Activated CD8-positive, alpha-beta memory T cell treated with anti-CD3 and anti-CD28 coated beads, Interleukin-2, amount 50 U/mL, for 24 hours (primary cell): ENCODE measurements at regions not wholly inside any gene's neighbourhood (a gene's known extent, or its start where the extent isn't known, plus 50 kb on each side); places are given as distances from the start of the nearest gene placed in this dataset.
"Not testable (repeated sequence)": the region's sequence is repeated elsewhere in the genome, so short reads cannot be mapped to it uniquely, and the experiment has no call there.

Experiments
- DNase-seq: peaks from one replicate; pipeline ENCODE4 v3.0.0-alpha.2; 2020; ENCODE audit errors: extremely low read depth

GRCh38 chr3:72032441-72033135, 247.6 kb upstream of the PROK2 start:
- no peak for DNase-seq

DNA sequence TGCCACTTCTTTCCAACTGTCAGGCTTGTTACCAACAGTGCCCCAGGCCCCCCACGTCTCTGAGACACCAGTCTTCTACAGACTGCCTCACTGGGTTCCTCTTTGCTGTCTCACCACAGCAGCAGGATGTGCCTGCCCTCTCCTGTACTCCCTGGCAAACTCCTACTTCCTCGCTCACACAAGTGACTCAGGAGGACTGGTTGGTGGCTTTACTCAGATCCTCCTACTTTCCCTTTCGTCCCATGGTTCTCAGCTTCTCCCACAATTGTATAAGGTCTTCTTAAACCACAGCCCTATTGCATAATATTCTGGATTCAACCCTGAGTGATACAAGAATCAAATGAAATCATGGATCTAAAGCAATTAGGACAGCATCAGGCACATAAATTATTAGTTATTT, 246.6 kb upstream of the PROK2 start:
- no peak for DNase-seq

DNA sequence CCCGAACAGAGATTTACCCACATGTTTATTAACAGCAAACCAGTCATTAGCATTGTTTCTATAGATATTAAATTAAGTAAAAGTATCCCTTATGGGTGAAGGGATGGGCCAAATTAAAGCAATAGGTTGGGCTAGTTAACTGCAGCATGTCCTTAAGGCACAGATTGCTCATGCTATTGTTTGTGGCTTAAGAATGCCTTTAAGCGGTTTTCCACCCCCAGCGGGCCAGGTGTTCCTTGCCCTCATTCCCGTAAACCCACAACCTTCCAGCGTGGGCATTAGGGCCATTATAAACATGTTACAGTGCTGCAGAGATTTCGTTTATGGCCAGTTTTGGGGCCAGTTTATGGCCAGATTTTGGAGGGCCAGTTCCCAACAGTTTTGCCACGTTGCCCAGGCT, 245.3 kb upstream of the PROK2 start:
- not testable (repeated sequence) for DNase-seq

GRCh38 chr3:72028726-72029125, 243.8 kb upstream of the PROK2 start:
- not testable (repeated sequence) for DNase-seq

GRCh38 chr3:72028307-72028706, 243.4 kb upstream of the PROK2 start:
- not testable (repeated sequence) for DNase-seq

- not testable (repeated sequence) for DNase-seq
These were observed 242.8 kb upstream of the PROK2 start for GRCh38 chr3:72027728-72028127.

GRCh38 chr3:72022027-72022426, 237.1 kb upstream of the PROK2 start:
- no peak for DNase-seq

- no peak for DNase-seq
These were observed 236.6 kb upstream of the PROK2 start for GRCh38 chr3:72021531-72021930.

DNA sequence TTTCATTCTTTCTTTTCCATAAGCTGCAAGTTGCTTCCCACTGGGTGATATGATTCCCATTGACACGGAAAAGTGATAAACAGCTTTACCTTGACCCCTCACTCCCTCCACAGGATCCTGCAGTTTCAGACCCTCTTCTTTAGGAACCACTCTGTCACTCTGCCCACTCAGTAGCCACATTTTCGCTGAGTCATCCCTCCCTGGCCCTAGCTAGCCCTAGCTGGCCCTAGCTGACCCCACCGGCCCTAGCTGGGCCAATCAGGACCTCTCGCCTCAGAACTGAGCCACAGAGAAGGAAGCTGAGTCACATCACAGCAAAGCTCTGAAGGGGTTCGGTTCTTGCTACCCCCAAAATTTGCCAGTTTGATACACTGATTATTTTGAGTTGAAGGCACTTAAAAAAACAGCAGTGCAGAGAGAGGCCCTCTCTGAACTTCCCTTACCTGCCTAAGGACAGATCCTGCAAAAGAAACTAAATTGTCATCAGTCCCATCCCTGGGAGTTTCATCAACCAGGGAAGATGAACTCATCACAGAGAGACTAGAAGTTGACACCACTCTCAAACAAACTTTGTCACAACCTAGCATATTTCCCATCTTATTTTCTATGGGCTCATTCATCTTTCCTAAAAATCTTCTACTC, 233.5 kb upstream of the PROK2 start:
- no peak for DNase-seq

DNA sequence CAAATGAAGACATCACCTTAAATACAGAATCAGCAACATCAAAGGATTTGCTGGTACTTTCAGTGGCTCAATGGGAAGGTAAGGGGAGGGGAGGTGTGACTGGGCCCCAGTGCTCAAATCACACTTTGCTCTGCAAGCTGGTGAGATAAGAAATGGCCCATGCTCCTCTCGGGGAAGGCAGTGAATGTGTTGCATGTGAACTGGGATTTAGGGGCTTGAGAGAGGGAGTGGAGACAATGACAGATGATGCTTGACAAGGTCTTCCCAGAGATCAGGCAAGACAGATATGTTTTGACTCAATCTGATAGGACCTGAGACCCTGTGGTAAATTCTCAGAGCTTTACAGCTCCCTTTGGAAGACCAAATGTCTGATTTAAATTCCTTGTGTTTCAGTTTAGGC, 233.0 kb upstream of the PROK2 start:
- no peak for DNase-seq

DNA sequence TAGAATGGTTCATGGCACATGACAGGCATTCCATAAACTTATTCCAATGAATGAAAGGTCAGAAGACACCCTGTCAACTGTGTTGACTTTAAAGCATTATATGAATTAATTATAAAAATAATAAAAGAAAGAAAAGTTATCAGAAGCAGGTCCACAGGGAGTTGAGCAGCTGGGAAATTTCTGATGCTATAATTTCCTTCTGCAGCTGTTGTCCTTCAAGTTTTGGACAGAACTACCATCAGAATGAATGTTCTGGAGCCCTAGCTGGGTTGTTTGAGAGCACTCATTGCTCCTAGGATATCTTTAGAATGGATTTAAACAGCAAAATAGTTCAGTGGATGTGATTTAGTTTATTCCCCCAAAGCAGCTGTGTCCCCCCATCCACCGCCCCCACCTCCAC, 232.4 kb upstream of the PROK2 start:
- DNase-seq: no peak

DNA sequence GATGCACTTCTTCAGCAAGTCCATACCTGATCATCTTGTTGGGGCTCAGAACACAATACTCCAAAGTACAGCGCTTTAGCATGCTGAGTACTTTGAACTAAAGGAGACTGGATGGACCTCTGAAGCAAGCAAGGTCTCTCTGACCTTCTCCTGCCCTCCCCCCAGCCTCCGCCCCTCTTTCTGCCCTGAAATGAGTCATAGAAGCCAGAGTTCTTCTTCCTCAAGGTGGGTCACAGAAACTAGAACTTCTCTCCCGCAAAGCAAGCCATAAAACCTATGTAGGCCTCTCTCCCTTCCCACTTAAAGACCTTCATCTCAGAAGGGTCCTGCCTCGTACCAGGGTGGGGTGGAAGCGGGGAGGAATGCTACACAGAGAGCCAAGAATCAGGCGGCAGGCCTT, 230.5 kb upstream of the PROK2 start:
- DNase-seq: no peak

DNA sequence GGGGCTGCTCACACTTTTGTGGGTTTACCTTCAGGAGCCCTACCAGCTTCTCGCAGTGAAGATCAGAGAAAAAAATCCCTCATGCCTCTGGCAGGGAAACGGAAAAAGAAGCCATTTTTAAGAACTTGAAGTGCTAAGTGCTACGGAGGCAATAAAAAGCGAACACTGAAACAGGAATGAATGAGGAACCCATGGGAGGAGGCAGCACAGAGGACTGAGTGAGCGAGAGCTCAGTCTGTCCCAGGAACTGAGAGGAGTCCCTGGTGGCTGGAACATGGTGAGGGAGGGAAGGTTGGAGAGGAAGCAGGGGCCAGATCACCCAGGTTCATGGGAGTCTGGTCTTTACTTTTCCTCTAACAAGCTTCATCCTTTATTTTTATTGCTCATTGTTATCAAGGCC, 228.1 kb upstream of the PROK2 start:
- no peak for DNase-seq

GRCh38 chr3:72012363-72012762, 227.4 kb upstream of the PROK2 start:
- no peak for DNase-seq

GRCh38 chr3:72011485-72011884, 226.5 kb upstream of the PROK2 start:
- no peak for DNase-seq

- DNase-seq: no peak
These were observed 225.0 kb upstream of the PROK2 start for GRCh38 chr3:72009851-72010443.

DNA sequence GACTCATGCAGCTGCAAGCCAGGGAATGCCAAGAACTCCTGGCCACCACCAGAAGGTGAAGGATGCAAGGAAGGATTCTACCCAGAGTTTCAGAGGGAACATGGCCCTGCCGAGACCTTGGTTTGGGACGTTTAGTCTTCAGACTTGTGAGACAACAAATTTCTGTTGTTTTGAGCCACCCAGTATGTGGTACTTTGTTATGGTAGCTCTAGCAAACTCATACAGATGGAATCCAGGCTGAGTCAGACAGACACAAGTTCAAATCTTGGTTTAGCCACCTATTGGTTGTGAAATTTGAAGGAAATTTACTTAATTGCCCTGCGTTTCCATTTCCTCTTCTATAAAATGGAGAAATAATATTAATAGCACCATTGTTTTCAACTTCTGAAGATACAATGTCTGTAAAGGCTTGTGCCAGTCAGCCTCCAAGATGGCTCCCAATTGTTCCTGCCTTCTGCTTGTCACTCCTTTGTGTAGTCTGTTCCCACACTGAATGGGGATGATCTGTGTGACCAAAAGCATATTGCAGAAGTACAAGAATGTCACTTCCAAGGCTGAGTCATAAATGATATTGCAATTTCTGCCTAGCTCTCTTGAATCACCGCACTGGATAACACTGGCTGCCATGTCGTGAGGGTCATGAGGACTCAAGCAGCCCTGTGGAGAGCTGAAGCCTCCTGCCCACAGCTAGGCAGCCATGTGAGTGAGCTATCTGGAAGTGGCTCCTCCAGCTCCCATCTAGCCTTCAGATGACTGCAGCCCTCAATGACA, 223.5 kb upstream of the PROK2 start:
- DNase-seq: no peak

GRCh38 chr3:72006631-72007556, 221.9 kb upstream of the PROK2 start:
- no peak for DNase-seq

DNA sequence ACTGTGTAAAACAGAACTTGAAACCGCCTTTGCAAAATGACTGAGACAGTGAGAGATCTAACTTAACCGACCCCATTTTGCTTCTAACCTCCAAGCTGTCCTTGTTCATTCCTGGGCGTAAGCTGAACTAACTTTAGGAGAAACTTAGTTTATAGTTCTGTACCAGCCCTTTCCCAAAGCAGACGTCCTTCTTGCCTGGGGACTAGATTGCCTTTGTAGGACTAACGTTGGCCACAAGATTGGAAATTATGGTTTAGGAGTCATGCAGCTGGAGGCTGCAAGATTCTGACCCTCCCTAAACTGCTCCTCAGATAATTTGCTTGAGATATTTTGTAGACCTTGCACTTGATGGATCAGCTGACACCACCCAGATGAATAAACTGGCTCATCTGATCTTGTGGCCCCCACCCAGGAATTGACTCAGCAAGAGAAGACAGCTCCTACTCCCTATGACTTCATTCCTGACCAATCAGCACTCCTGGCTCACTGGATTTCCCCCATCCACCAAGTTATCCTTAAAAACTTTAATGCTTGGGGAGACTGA, 219.9 kb upstream of the PROK2 start:
- no peak for DNase-seq

GRCh38 chr3:72003936-72004335, 219.0 kb upstream of the PROK2 start:
- DNase-seq: no peak

DNA sequence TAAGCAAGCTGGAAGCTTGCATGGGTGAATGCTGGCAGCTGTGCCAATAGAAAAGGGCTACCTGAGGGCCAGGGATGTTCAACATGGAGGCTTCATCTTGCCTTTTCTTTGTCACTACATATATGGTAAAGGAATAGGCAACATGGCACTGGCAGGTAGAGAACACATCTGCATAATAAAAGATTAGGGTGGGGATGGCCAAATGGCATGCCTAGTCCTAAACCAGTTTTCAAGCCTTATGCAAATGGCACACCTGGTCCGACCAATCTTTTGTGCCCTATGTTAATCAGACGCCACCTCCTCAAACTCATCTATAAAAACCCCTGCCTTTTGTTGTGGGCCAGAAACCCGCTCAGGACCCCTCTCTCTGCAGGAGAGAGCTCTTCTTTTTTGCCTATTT, 216.8 kb upstream of the PROK2 start:
- no peak for DNase-seq
